Daoy (cell line): ENCODE measurements at regions not wholly inside any gene's neighbourhood (a gene's known extent, or its start where the extent isn't known, plus 50 kb on each side); places are given as distances from the start of the nearest gene placed in this dataset.
A peak's percentile ranks its signal among the peaks of the same experiment; 100 is the strongest.

Source experiments
- DNase-seq: peaks from one replicate; pipeline ENCODE4 v3.0.0-alpha.2; 2015; ENCODE audit warnings: low read depth

- DNase-seq, result no peak
Measured at GRCh38 chr10:44056967-44057805, 327.7 kb downstream of the CXCL12 start.

- DNase-seq, result no peak
Measured at GRCh38 chr10:44056206-44056605, 328.7 kb downstream of the CXCL12 start.

GRCh38 chr10:44054046-44054445 is 330.9 kb downstream of the CXCL12 start:
- DNase-seq, result no peak

- DNase-seq, result no peak
Measured at GRCh38 chr10:44053391-44053790, 331.5 kb downstream of the CXCL12 start.

GRCh38 chr10:44051584-44052385 is 333.1 kb downstream of the CXCL12 start:
- peak; percentile 65 for DNase-seq

- no peak for DNase-seq
Measured at GRCh38 chr10:44051091-44051490, 333.8 kb downstream of the CXCL12 start.

- no peak for DNase-seq
Measured at GRCh38 chr10:44049301-44050015, 335.4 kb downstream of the CXCL12 start.

GRCh38 chr10:44047361-44047760 is 337.5 kb downstream of the CXCL12 start:
- DNase-seq, result no peak

GRCh38 chr10:44046605-44047004 is 338.3 kb downstream of the CXCL12 start:
- peak; percentile 69 for DNase-seq

- no peak for DNase-seq
Measured at GRCh38 chr10:44045020-44045419, 339.9 kb downstream of the CXCL12 start.

- DNase-seq, result no peak
Measured at GRCh38 chr10:44044549-44044948, 340.3 kb downstream of the CXCL12 start.

- DNase-seq, result no peak
Measured at GRCh38 chr10:44043646-44044375, 341.1 kb downstream of the CXCL12 start.

GRCh38 chr10:44042926-44043602 is 341.8 kb downstream of the CXCL12 start:
- no peak for DNase-seq

- DNase-seq, result no peak
Measured at GRCh38 chr10:44042075-44042770, 342.7 kb downstream of the CXCL12 start.

GRCh38 chr10:44039599-44039998 is 345.3 kb downstream of the CXCL12 start:
- no peak for DNase-seq

GRCh38 chr10:44036425-44036824 is 348.5 kb downstream of the CXCL12 start:
- DNase-seq, result no peak

GRCh38 chr10:44035474-44036197 is 349.3 kb downstream of the CXCL12 start:
- DNase-seq, result no peak

GRCh38 chr10:44034946-44035345 is 350.0 kb downstream of the CXCL12 start:
- DNase-seq, result no peak

GRCh38 chr10:44033008-44033407 is 351.9 kb downstream of the CXCL12 start:
- DNase-seq, result peak; percentile 34

- no peak for DNase-seq
Measured at GRCh38 chr10:44032216-44032615, 352.7 kb downstream of the CXCL12 start.
